CD14-positive monocyte (primary cell): ENCODE measurements at regions not wholly inside any gene's neighbourhood (a gene's known extent, or its start where the extent isn't known, plus 50 kb on each side); places are given as distances from the start of the nearest gene placed in this dataset.

Source experiments
- DNase-seq, 3 donors: peaks; one replicate each; pipeline ENCODE4 v3.0.0-alpha.2; 2011 to 2022
- H2AFZ ChIP-seq: 2 replicates; pipeline ENCODE4 v1.6.0; 2012; ENCODE audit warnings: mild to moderate bottlenecking, low read depth, low read length, inconsistent platforms; ENCODE audit not compliant: insufficient read depth, poor library complexity, severe bottlenecking
- H3K27ac ChIP-seq, 2 donors: 1 replicate in 1 of 2; 2 replicates in 1 of 2; pipeline ENCODE4 v1.5.1; 2012 to 2013; ENCODE audit warnings: low read length in 2 of 2, control low read depth in 1 of 2, inconsistent platforms in 1 of 2, low read depth in 1 of 2, mild to moderate bottlenecking in 1 of 2
- H3K27me3 ChIP-seq, 2 donors: one replicate each; pipeline versions ENCODE4 v1.6.0 to v1.6.1; 2011 to 2013; ENCODE audit warnings: low read length in 2 of 2; ENCODE audit not compliant: control insufficient read depth in 2 of 2, insufficient read depth in 2 of 2
- H3K36me3 ChIP-seq, 2 donors: replicated peaks in 1 of 2; 1 replicate in 1 of 2; 2 replicates in 1 of 2; pipeline versions ENCODE4 v1.5.1 to v1.6.1; 2012 to 2013; ENCODE audit warnings: low read length in 2 of 2, control low read depth in 1 of 2, inconsistent platforms in 1 of 2, mild to moderate bottlenecking in 1 of 2; ENCODE audit not compliant: insufficient read depth in 2 of 2, control insufficient read depth in 1 of 2
- H3K4me1 ChIP-seq, 2 donors: 1 replicate in 1 of 2; 2 replicates in 1 of 2; pipeline versions ENCODE4 v1.5.1 to v1.6.1; 2012 to 2013; ENCODE audit warnings: low read length in 2 of 2, control low read depth in 1 of 2, inconsistent platforms in 1 of 2, mild to moderate bottlenecking in 1 of 2, moderate library complexity in 1 of 2; ENCODE audit not compliant: insufficient read depth in 2 of 2, control insufficient read depth in 1 of 2
- H3K4me2 ChIP-seq: replicated peaks from 2 replicates; pipeline ENCODE3; 2012; ENCODE audit warnings: low read length, moderate library complexity, mild to moderate bottlenecking; ENCODE audit not compliant: poor library complexity, severe bottlenecking; ENCODE audit errors: extremely low read depth
- H3K4me3 ChIP-seq, 3 experiments: fragments of 200-600 bp in 1 of 3; sonication (generic) in 1 of 3; replicated peaks in 1 of 3; 1 replicate in 2 of 3; 2 replicates in 1 of 3; pipeline ENCODE4 v1.5.1; 2011 to 2013; ENCODE audit warnings: low read length in 3 of 3, mild to moderate bottlenecking in 3 of 3, control low read depth in 2 of 3, low read depth in 2 of 3, inconsistent platforms in 1 of 3, moderate library complexity in 1 of 3
- H3K79me2 ChIP-seq: 2 replicates; pipeline ENCODE4 v1.6.0; 2012; ENCODE audit warnings: mild to moderate bottlenecking, control low read depth, inconsistent platforms, low read length, moderate library complexity; ENCODE audit not compliant: insufficient read depth
- H3K9ac ChIP-seq: 2 replicates; pipeline ENCODE4 v1.6.0; 2017; ENCODE audit warnings: low read length, mild to moderate bottlenecking; ENCODE audit not compliant: insufficient read depth, poor library complexity, severe bottlenecking
- H3K9me3 ChIP-seq, 2 donors: replicated peaks in 1 of 2; 1 replicate in 1 of 2; 2 replicates in 1 of 2; pipeline versions ENCODE4 v1.5.1 to v1.6.1; 2012 to 2013; ENCODE audit warnings: low read length in 2 of 2, control low read depth in 1 of 2; ENCODE audit not compliant: control insufficient read depth in 1 of 2, insufficient read depth in 1 of 2
- H4K20me1 ChIP-seq: 2 replicates; pipeline ENCODE4 v1.6.0; 2012; ENCODE audit warnings: mild to moderate bottlenecking, low read length, control low read depth, moderate library complexity; ENCODE audit not compliant: insufficient read depth
- H3K27ac Mint-ChIP-seq, 7 donors: one replicate each; pipeline ENCODE4 v1.8.0; 2020; ENCODE audit warnings: mild to moderate bottlenecking in 7 of 7, mixed read lengths in 7 of 7, moderate library complexity in 6 of 7, inconsistent platforms in 2 of 7
- H3K27me3 Mint-ChIP-seq, 3 donors: one replicate each; pipeline ENCODE4 v1.8.0; 2021 to 2022; ENCODE audit warnings: low read depth in 3 of 3, mild to moderate bottlenecking in 3 of 3, mixed read lengths in 3 of 3, moderate library complexity in 3 of 3, inconsistent platforms in 1 of 3
- H3K36me3 Mint-ChIP-seq, 2 donors: one replicate each; pipeline ENCODE4 v1.8.0; 2020; ENCODE audit warnings: mixed read lengths in 2 of 2, inconsistent platforms in 1 of 2, mild to moderate bottlenecking in 1 of 2
- H3K4me1 Mint-ChIP-seq: one replicate; pipeline ENCODE4 v1.8.0; 2020; ENCODE audit warnings: mild to moderate bottlenecking, mixed read lengths
- H3K4me3 Mint-ChIP-seq, 2 donors: one replicate each; pipeline ENCODE4 v1.8.0; 2020; ENCODE audit warnings: mild to moderate bottlenecking in 2 of 2, mixed read lengths in 2 of 2, moderate library complexity in 1 of 2
- H3K9me3 Mint-ChIP-seq, 7 donors: one replicate each; pipeline ENCODE4 v1.8.0; 2020 to 2022; ENCODE audit warnings: mixed read lengths in 7 of 7, mild to moderate bottlenecking in 6 of 7, moderate library complexity in 6 of 7, inconsistent platforms in 2 of 7
- CTCF ChIP-seq: fragments of 200-600 bp; IDR thresholded peaks from one replicate; pipeline ENCODE4 v1.8.0; 2022; ENCODE audit warnings: antibody characterized with exemption, mild to moderate bottlenecking
- WGBS: methylation state at CpG from one replicate; pipeline ENCODE4 v1.1.5; 2013; ENCODE audit warnings: missing lambda C conversion rate; ENCODE audit not compliant: insufficient coverage; 5-methylcytosine and 5-hydroxymethylcytosine counted together
- intact Hi-C, 2 donors: fragments of 100-400 bp; cut with micrococcal nuclease; formaldehyde crosslinking; loops; one replicate each; pipeline versions ENCODE4 v1.15.0 to v1.15.1; 2023

GRCh38 chr2:81412681-81413080, 1108.1 kb upstream of the LRRTM1 start:
- H2AFZ ChIP-seq = no peak overlapping the region
- peaks cover 0 to 6% of the 10 kb centered on the region in 2 donors for H3K9me3 ChIP-seq
- Mint-ChIP-seq H3K27ac (no peak overlapping the region), H3K27me3 (peaks cover 0 to 2% (median 0%) of the 10 kb centered on the region in 3 donors), H3K4me3 (no peak overlapping the region), H3K4me1 (no peaks in the 10 kb centered on the region), H3K9me3 (peaks cover 0 to 7% (median 0%) of the 10 kb centered on the region in 7 donors), H3K36me3 (no peaks in the 10 kb centered on the region)
- WGBS = no CpG with 5 or more reads among the region's 3 CpGs
- no peaks in the 10 kb centered on the region for H3K27me3 ChIP-seq
- no peaks in the 10 kb centered on the region for H4K20me1 ChIP-seq
- no peak overlapping the region for H3K4me3 ChIP-seq
- H3K27ac ChIP-seq = no peak overlapping the region
- TF ChIP-seq CTCF = no peak
- H3K4me2 ChIP-seq = no peak overlapping the region
- no peaks in the 10 kb centered on the region for H3K36me3 ChIP-seq
- no peak for DNase-seq
- no peaks in the 10 kb centered on the region for H3K79me2 ChIP-seq
- H3K4me1 ChIP-seq = no peaks in the 10 kb centered on the region
- no peak overlapping the region for H3K9ac ChIP-seq
- intact Hi-C loops = no loop called here

GRCh38 chr2:81403508-81403907, 1099.0 kb upstream of the LRRTM1 start:
- Histone ChIP-seq H3K79me2 (no peaks in the 10 kb centered on the region), H3K36me3 (no peaks in the 10 kb centered on the region), H3K4me3 (no peak overlapping the region), H3K27me3 (no peaks in the 10 kb centered on the region), H3K27ac (no peak overlapping the region), H3K9ac (no peak overlapping the region), H3K4me2 (no peak overlapping the region), H2AFZ (no peak overlapping the region), H3K9me3 (peaks cover 0 to 16% of the 10 kb centered on the region in 2 donors), H3K4me1 (no peaks in the 10 kb centered on the region), H4K20me1 (no peaks in the 10 kb centered on the region)
- WGBS = no CpG with 5 or more reads among the region's 2 CpGs
- no peak overlapping the region for H3K27ac Mint-ChIP-seq
- intact Hi-C loops = no loop called here
- peaks cover 4 to 16% (median 6%) of the 10 kb centered on the region in 7 donors for H3K9me3 Mint-ChIP-seq
- H3K4me3 Mint-ChIP-seq = no peak overlapping the region
- H3K36me3 Mint-ChIP-seq = no peaks in the 10 kb centered on the region
- TF ChIP-seq CTCF = no peak
- H3K27me3 Mint-ChIP-seq = no peaks in the 10 kb centered on the region
- no peaks in the 10 kb centered on the region for H3K4me1 Mint-ChIP-seq
- no peak for DNase-seq
